PC-9 (cell line): ENCODE measurements at regions not wholly inside any gene's neighbourhood (a gene's known extent, or its start where the extent isn't known, plus 50 kb on each side); places are given as distances from the start of the nearest gene placed in this dataset.

Source experiments
- CTCF ChIP-seq: fragments of 200-600 bp; sonication (generic); conservative IDR thresholded peaks from 2 replicates; pipeline ENCODE4 v1.6.1; 2017; ENCODE audit warnings: mixed run types, antibody characterized with exemption, mild to moderate bottlenecking, moderate library complexity
- EZH2 ChIP-seq: fragments of 200-600 bp; sonication (generic); IDR thresholded peaks from 2 replicates; pipeline ENCODE4 v1.8.0; 2017; ENCODE audit warnings: antibody characterized with exemption, low read depth

- TF ChIP-seq CTCF (no peak), EZH2 (no peak)
These were observed 622.1 kb upstream of the KIRREL3 start for GRCh38 chr11:127622686-127623085.
